GM08714 (cell line): ENCODE measurements at regions not wholly inside any gene's neighbourhood (a gene's known extent, or its start where the extent isn't known, plus 50 kb on each side); places are given as distances from the start of the nearest gene placed in this dataset.
"Not testable (repeated sequence)": the region's sequence is repeated elsewhere in the genome, so short reads cannot be mapped to it uniquely, and the experiment has no call there.

Experiments used
- H3K4me3 ChIP-seq: fragments of 200-500 bp; sonication (Bioruptor generic); 2 replicates; pipeline ENCODE4 v1.5.1; 2014; ENCODE audit warnings: mild to moderate bottlenecking, low read length, inconsistent platforms
- ZNF274 ChIP-seq: IDR thresholded peaks from 2 replicates; pipeline ENCODE4 v1.6.1; 2012; ENCODE audit warnings: mild to moderate bottlenecking, low read depth, low read length

DNA sequence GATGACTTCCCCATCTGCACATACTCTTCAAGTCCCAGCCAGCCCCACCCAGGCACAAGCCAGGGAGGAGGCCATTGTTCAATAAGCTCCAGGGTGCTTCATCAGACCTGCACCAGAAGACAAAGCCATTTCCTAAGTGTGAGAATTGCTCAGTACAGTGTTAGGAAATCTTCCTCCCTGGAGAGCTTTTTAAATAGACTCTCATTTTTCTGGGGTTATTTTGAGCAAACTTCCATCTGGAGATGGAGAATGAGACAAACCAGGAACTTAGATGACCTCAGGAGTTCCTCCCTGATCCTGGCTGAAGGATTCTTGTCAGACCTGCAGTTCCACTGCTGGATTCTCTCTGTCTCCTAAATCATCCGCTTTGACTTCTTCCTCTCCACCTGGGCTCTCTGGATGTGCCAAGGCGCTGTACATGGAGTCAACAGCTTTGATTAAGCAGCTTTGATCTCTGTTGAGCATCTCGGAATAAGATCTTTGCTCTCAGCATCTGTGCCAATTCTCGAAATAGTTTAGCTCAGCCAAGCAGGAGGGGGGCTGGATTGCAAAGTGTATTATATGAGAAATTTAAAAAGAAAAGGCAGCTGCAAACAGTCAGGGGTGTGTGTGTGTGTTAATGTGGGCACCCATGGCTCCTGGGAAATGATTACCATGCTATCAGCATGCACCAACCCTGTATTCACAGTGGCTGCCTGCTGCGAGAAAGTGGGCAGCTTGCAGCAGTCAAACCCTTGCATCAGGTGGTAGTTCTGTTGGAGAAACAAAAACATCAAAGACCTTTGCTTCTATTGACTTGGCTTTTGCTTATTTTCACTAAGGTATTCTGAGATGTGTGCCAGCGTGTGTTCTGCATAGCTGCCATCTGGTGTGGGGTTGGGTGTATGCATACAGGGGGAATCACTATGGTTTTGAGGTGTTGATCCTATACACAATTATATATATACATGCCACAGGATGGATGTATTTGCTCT, 70.2 kb upstream of the NAV2 start:
- no peak for TF ChIP-seq ZNF274
- H3K4me3 ChIP-seq: no peak overlapping the region

DNA sequence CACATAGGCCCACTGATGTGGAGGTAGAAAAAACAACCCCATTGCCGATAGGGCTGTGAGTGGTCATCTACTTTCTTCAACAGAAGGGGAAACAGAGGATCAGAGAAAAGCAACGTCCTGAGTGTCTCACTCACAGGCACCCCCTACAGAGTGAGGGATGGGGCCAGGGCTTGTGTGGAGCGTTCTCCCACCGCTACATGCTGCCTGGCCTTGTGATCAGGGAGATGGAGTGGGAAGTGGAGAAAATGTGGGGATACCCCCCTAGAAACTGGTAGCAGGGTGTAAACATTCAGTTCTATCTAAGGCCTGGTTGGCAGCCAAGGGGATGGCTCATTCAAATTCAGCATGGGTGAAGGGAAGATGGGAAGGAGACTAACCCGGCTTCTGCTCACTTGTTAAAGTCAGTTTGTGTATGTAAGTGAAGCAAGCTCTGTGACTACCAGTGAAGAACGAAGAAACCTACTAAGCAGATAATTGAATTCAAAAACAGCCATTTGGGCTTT, 73.0 kb upstream of the NAV2 start:
- H3K4me3 ChIP-seq: no peak overlapping the region
- no peak for TF ChIP-seq ZNF274

DNA sequence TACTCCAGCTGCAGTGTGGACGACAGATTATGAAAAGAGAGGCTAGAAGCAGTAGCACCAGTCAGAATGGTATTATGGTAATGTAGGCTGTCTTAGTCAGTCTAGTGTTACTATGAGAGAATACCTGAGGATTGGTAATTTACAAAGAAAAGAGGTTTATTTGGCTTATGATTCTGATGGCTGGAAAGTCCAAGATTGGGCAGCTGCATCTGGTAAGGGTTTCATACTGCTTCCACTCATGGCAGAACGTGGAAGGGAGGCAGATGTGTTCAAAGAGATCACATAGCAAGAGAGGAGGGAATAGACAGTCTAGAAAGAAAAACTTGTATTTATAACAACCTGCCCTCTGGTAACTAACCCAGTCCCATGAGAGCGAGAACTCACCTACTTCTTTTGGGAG, 77.3 kb upstream of the NAV2 start:
- TF ChIP-seq ZNF274: no peak
- no peak overlapping the region for H3K4me3 ChIP-seq

DNA sequence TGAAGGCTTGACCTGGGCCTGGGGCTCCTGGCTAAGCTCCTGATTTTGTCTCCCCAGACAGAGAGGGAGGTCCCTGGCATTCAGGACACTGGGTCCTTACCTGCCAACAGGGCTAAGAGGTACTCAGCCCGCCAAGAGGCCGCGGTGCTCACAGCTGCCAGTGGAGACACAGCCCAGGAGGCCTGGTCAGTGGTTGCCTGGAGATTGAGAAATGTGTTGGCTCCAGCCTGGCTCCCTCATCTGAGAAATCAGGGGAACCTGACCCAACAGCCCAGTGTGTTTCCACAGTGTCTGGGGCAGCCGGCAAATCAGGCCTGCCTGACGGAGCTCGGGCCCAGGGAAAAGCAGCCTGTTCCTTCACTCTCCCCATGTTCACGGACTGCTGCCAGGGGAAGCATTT, 79.4 kb upstream of the NAV2 start:
- TF ChIP-seq ZNF274: no peak

DNA sequence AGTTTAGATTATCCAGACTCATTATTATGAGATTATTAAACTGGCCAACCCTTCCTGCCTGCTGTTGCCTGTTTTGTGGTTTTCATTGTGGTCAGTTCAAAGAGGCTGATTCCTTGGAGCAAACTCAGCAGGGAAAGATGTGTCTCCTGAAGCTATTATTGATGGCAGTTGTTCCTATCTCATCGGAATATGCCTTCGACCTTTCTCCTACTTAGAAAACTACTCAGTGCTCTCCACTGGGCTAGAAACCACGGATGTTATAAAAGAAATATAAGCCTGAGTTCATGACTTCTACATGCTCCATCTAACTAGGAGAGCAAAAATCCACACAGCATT, 80.2 kb upstream of the NAV2 start:
- no peak for TF ChIP-seq ZNF274
- H3K4me3 ChIP-seq: no peak overlapping the region

More for the DNA sequence above, 79.4 kb upstream of the NAV2 start:
- no peak overlapping the region for H3K4me3 ChIP-seq

DNA sequence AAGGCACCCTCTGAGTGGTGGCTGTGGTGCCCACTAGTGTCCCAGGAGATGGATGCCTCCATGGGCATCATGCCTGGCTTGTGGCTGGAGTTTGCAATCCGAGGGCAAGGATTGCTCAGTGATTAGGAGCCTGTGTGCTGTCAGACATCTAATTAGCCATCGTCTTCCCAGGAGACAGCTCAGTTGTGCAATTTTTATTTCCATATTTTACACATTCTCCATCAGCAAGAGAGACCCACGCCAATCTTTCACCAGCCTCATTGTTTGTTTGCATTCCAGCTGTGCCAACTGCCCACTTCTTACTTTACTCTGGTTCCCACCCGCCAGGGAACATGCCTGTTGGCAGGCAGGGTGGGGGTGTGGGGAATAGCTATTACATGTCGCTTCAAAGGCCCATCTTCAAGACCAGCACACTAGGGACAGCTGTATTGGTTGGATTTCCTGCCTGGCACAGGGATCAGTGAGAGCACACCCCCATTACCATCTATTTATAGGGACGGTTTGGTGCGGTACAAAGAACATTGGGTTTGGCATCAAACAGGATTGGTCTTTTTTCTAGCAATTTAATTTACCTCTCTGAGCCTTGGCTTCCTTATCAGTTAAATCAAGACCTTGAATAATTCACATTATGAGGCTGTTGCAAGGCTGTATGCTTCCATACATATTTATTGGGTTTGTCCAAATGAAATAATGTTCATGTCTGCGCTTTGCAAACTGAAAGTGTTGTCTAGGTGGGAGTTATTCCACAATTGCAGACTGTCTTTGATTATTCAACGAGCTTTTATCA, 80.7 kb upstream of the NAV2 start:
- H3K4me3 ChIP-seq: no peak overlapping the region
- no peak for TF ChIP-seq ZNF274

DNA sequence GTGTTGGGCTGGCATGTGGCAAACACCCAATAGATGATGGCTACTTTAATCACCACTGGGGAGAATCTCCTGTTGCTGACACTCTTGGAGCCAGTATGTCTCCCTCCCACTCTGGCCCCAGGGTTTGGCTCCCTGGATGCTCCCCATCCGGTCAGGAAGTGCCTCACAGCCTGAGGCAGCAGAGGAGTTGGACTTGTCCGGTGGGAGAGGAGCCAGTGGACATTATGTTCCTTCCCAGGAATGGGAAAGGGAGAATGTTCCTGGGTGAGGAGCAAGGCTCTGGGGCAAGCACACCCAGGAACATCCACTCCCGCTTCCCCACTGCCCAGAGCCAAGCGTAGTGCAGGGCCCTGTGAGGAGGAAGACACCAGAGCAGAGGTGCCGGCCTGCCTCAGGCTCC, 84.6 kb upstream of the NAV2 start:
- no peak for TF ChIP-seq ZNF274
- no peak overlapping the region for H3K4me3 ChIP-seq

DNA sequence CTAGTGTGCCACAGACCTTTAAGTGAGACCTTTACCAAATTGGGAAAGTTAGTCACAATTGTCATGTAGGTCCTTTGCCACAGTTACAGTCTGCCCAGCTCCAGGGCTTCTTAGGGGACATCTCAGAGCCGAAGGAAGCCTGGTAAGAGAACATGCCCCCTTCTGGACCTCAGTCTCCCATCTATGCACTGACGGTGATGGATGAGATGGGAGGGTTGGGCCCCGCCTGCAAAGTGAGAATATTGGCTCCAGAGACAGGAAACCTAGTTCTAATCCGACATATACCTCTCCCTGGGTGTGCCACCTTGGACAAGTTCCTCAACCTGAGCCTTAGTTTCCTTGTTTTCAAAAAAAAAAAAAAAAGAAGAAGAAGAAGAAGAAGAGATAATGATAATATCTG, 85.1 kb upstream of the NAV2 start:
- no peak for TF ChIP-seq ZNF274
- H3K4me3 ChIP-seq: no peak overlapping the region

DNA sequence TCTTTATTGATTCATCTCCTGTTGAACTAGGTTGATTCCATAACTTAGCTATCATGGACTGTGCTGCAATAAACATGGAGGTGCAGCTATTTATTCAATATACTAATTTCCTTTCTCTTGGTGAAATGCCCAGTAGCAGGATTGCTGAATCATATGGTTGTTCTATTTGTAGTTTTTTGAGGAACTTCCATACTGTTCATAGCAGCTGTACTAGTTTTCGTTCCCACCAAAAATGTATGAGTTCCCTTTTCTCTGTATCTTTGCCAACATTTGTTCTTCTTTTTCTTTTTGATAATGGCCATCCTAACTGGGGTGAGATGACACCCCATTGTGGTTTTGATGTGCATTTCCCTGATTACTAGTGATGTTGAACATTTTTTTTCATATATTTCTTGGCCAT, 87.2 kb upstream of the NAV2 start:
- TF ChIP-seq ZNF274: no peak

DNA sequence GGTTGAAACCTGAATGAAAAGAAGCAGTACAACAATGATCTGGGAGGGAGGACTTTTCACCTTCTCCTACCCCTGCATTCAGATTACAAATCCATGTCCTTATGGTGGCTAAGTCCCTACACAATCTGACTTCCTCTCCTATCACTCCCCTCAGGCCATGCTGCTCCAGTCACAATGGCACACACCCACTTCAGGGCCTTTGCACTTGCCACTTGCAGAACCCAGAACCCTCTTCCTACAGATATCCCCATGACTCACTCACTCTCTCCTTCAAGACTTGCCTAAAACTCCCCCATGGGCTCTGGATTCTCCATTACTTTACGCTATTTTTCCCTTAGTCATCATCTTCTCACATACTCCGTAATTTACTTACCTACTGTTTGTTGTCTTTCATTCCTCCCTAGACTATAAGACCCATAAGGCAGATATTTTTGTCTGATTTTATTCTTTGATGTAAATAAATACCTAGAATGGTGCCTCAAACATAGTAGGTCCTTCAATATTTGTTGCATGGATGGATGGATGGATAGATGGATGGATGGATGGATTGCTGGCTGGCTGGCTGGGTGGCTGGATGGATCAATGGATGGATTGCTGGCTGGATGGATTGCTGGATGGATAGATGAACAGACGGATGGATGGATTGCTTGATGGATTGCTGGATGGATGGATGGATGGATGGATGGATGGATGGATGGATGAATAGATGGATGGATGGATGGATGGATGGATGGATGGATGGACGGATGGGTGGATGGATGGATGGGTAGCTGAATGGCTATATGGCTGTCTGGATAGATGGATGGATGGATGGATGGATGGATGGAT, 94.7 kb upstream of the NAV2 start:
- no peak for TF ChIP-seq ZNF274
- H3K4me3 ChIP-seq: no peak overlapping the region

More for the DNA sequence above, 87.2 kb upstream of the NAV2 start:
- no peak overlapping the region for H3K4me3 ChIP-seq

DNA sequence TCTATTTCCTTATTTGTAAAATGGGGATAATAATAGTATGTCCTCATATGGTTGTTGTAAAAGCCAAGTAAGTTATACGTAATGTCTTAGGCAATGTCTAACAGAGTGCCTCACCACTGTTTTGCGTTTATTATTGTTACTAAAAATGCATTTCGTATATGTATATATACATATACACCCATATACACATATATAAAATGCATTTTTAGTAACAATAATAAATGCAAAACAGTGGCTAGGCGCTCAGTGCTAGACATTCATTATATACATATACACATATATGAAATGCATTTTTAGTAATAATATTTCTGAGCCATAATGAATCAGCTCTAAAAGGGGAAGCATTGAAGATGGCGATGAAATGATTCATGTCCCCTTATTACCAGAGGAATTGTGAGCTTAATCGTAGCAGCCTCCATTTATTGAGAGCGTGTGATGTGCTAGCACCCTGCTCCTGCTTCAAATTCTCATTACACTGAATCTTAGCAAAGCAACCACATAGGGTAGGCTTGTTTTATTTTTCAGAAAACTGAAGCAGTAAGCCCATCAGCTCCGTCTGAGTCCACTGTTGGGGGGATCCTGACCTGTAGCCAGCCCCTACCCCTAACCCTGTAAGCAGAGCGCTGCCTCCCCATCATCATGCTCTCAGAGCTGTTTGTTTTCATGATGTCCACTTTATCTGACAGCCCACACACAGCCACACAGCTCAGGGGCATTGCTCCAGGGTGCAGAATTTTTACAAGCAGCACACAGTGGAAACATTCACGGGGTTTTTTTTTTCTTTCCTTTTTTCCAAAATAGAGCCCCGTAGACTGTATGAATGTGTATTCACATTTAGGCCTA, 97.1 kb upstream of the NAV2 start:
- H3K4me3 ChIP-seq: no peak overlapping the region
- TF ChIP-seq ZNF274: no peak

DNA sequence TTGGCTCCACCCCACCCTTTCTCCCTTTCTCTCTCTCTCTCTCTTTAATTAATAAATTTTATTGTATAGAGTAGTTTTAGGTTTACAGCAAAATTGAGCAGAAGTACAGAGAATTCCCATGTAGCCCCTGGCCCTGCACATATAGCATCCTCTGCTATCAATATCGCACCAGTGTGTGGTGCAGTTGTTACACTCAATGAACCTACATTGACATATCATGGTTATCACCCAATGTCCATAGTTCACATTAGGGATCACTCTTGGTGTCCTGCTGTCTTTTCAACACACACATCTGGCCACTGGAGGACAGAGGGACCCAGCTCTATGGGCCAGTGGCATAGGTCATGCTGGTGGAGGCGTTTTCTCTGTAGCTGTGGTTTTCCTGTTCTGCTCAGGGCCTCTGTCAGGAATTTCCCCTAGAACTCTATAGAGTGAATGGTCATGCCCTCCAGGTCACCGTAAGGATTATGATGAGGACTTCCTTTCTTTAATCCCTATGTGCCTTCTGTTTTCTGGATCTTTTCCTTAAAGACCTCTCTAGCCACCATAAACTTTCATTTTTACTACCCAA, 98.2 kb upstream of the NAV2 start:
- no peak overlapping the region for H3K4me3 ChIP-seq
- TF ChIP-seq ZNF274: no peak

DNA sequence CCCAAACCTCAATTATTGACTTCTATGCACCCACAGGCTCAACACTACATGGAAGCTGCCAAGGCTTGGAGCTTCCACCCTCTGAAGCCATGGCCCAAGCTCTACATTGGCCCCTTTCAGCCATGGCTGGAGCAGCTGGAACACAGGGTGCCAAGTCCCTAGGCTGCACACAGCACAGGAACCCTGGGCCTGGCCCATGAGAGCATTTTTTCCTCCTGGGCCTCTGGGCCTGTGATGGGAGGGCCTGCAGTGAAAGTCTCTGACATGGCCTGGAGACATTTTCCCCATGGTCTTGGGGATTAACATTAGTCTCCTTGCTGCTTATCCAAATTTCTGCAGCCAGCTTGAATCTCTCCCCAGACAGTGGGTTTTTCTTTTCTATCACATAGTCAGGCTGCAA, 100.6 kb upstream of the NAV2 start:
- H3K4me3 ChIP-seq: not testable (repeated sequence)
